ENCODE measurements at regions not wholly inside any gene's neighbourhood (a gene's known extent, or its start where the extent isn't known, plus 50 kb on each side); places are given as distances from the start of the nearest gene placed in this dataset.

DNA sequence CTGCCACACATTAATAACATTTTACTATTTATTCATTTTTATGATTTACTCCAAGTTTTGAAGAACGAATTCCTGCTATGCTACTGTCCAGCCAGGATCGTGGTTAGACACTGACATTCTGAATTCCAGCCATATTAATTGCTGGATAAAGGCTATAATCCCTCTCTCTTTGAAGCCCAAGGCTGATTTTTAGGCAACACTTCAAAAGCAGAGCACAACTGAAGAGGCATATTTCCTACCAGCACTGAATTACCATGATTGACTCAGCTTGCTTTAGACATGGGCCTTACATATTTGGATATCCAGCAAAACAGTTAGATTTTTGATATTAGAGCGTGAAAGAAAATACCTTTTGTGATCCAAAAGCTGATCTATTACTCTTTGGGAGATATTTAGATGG is 205.0 kb downstream of the ZIC1 start:
- POLR2A ChIA-PET, result no interaction called here
- H3K4me1 Mint-ChIP-seq (ENCODE audit: low read depth), result no peaks in the 10 kb centered on the region
- H3K27me3 Mint-ChIP-seq (ENCODE audit: low read depth), result no peaks in the 10 kb centered on the region
- ATAC-seq (no peak), DNase-seq (no peak)
- no peak overlapping the region for H3K4me3 Mint-ChIP-seq
- H3K36me3 Mint-ChIP-seq (ENCODE audit: low read depth), result no peaks in the 10 kb centered on the region
- CTCF ChIA-PET, result no interaction called here
- H3K9me3 Mint-ChIP-seq (ENCODE audit: insufficient read depth), result no peaks in the 10 kb centered on the region
- no peak overlapping the region for H3K27ac Mint-ChIP-seq

DNA sequence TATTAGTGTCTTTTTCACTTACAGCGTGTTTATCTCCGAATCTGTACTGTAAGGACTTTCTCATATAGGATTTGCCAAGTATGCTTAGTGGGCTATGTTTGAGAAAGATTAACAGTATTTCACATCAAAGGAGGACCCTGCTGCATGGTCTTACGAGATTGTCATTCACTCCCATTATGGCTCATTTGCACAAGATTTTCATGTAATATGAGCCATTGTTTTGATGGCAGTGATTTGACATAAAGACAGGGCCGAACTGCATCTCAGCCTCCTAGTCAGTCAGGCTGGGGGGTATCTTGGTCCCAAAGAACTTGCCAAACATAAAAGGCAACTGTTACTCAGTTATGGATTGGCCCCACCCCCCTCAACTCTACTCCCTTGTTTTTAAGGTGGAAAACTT is 205.9 kb downstream of the ZIC1 start:
- DNase-seq (no peak), ATAC-seq (no peak)
- POLR2A ChIA-PET, result no interaction called here
- Mint-ChIP-seq H3K9me3 (ENCODE audit: insufficient read depth) (no peaks in the 10 kb centered on the region), H3K4me3 (no peak overlapping the region), H3K4me1 (ENCODE audit: low read depth) (no peaks in the 10 kb centered on the region), H3K27me3 (ENCODE audit: low read depth) (no peaks in the 10 kb centered on the region), H3K36me3 (ENCODE audit: low read depth) (no peaks in the 10 kb centered on the region), H3K27ac (no peak overlapping the region)
- CTCF ChIA-PET, result no interaction called here

DNA sequence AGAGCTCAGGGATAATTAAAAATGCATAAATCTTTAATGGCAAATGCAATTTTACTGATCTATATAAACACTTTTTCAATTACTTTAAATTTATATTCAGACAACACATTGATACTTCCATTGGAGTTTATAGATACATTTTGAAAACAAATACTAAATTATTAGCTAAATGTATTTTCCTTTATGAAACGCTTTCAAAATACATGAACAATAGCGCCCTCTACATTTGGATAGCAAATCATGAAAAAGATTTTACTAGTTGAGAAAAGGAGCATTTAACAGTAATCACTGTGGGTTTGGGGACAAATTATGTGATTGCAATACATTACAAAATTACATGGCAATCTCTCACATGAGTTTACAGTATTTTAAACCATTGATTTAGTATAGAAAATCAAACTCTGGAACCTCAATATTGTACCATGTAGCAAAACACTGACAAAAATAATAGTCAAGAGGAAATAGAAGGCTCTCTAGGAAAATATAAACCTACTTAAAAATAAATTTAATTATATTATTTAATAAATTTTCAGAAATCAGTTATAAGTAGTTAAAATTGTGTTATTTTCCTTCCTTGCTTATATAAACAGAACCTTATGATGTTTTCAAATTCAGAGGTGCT is 207.9 kb downstream of the ZIC1 start:
- no peak overlapping the region for H3K27ac Mint-ChIP-seq
- H3K36me3 Mint-ChIP-seq (ENCODE audit: low read depth), result no peaks in the 10 kb centered on the region
- H3K9me3 Mint-ChIP-seq (ENCODE audit: insufficient read depth), result no peaks in the 10 kb centered on the region
- H3K4me1 Mint-ChIP-seq (ENCODE audit: low read depth), result no peaks in the 10 kb centered on the region
- no peak overlapping the region for H3K4me3 Mint-ChIP-seq
- ATAC-seq (no peak), DNase-seq (no peak)
- ChIA-PET CTCF (no interaction called here), POLR2A (no interaction called here)
- H3K27me3 Mint-ChIP-seq (ENCODE audit: low read depth), result no peaks in the 10 kb centered on the region

DNA sequence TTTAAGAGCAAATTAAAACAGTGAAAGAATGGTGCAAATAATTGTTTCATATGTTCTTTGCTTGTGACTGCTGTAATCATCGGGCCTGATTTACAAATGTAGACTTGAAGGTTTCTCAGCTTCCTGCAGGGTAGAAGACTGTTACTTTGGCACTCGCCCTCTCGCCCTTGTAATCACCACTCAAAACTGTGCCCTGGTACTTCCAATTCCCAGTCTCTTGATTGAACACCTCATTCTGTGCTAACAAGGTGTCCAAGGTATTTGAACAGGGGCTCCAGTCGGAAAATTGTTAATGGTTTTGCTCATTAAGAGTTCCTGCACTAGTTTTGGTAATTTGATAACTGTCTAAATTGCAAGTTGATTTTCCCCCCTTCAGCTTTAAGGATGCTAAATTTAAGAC is 209.5 kb downstream of the ZIC1 start:
- POLR2A ChIA-PET, result no interaction called here
- H3K27ac Mint-ChIP-seq, result no peak overlapping the region
- H3K9me3 Mint-ChIP-seq (ENCODE audit: insufficient read depth), result no peaks in the 10 kb centered on the region
- no peaks in the 10 kb centered on the region for H3K27me3 Mint-ChIP-seq (ENCODE audit: low read depth)
- H3K4me1 Mint-ChIP-seq (ENCODE audit: low read depth), result no peaks in the 10 kb centered on the region
- CTCF ChIA-PET, result no interaction called here
- no peak overlapping the region for H3K4me3 Mint-ChIP-seq
- DNase-seq (no peak), ATAC-seq (no peak)
- H3K36me3 Mint-ChIP-seq (ENCODE audit: low read depth), result no peaks in the 10 kb centered on the region

DNA sequence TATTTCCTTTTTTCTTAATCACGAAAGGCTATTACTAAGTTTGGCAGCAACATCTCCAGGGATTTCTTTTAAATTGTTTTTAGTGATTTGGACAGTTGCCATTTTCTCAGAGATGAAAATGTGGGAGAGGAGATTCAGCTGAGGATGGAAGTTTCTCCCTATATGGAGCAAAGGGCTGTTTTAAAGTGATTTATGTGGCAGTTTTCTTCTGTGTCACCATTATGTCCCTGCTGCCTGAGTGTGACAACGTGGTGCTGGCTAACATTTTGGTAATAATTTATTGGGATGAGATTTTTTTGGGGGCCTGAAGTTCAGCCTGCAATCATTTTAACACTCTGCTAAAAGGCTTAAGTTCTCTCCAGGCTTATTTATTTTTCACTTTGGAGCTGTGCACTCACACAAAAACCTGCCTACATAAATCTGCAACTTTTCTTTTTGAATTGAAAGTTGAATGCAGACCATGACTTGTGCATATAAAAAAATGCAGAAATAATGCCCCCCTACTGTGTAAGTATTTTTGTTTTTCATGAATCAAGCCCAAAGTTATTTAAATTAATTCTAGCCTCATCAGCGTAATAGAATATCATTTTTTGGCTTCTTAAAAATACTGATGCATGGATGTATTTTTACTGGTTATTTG is 210.9 kb downstream of the ZIC1 start:
- DNase-seq (no peak), ATAC-seq (no peak)
- Mint-ChIP-seq H3K27ac (no peak overlapping the region), H3K36me3 (ENCODE audit: low read depth) (no peaks in the 10 kb centered on the region), H3K9me3 (ENCODE audit: insufficient read depth) (no peaks in the 10 kb centered on the region), H3K4me3 (no peak overlapping the region), H3K4me1 (ENCODE audit: low read depth) (no peaks in the 10 kb centered on the region), H3K27me3 (ENCODE audit: low read depth) (no peaks in the 10 kb centered on the region)
- ChIA-PET POLR2A (no interaction called here), CTCF (no interaction called here)

DNA sequence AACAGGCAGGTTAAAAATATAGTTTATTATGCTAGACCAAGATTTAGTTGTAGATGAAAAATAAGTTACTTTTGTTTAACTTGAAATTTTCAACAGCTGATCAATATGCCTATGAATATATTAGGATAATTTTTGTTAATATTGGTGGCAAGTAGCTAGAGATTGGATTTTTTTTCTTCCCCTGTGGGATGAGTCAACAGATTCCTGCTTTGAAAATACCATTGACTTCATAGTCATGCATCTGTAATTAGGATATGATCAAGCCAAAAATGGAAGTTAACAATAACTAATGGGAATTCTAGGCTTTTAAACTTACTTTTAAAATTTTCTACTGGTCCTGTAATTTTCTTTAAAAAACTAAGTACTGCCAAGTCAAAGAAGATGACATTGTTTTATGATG is 211.7 kb downstream of the ZIC1 start:
- no peak overlapping the region for H3K27ac Mint-ChIP-seq
- DNase-seq, result no peak
- CTCF ChIA-PET, result no interaction called here
- H3K9me3 Mint-ChIP-seq (ENCODE audit: insufficient read depth), result no peaks in the 10 kb centered on the region
- no peaks in the 10 kb centered on the region for H3K36me3 Mint-ChIP-seq (ENCODE audit: low read depth)
- no peaks in the 10 kb centered on the region for H3K27me3 Mint-ChIP-seq (ENCODE audit: low read depth)
- no peak for ATAC-seq
- H3K4me1 Mint-ChIP-seq (ENCODE audit: low read depth), result no peaks in the 10 kb centered on the region
- no peak overlapping the region for H3K4me3 Mint-ChIP-seq
- POLR2A ChIA-PET, result no interaction called here

DNA sequence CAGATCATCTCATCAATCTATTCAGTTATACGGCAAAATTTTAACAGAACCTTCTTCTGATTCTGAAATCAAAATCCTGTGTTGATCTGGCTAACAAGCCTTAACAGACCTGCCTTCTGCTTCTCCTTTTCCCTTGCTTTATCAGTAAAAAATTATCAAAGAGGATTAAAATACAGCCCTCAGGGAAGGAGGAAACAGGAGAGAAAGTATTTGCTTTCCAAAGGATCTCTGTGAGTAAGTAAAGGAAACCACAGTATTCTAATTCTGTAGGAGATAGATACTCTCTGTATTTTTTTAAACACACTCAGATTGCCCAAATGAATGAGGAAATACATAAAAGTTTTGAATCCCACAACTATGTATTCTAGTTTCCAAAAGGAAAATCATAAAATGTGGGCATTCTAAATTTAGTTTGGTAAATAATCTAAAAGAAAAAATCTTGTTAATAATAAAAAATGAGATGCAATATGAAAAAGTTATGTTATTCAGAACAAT is 221.8 kb downstream of the ZIC1 start:
- Mint-ChIP-seq H3K27me3 (ENCODE audit: low read depth) (no peaks in the 10 kb centered on the region), H3K36me3 (ENCODE audit: low read depth) (no peaks in the 10 kb centered on the region), H3K4me1 (ENCODE audit: low read depth) (no peaks in the 10 kb centered on the region), H3K4me3 (no peak overlapping the region), H3K9me3 (ENCODE audit: insufficient read depth) (peaks cover 11% of the 10 kb centered on the region), H3K27ac (no peak overlapping the region)
- ChIA-PET CTCF (no interaction called here), POLR2A (no interaction called here)
- ATAC-seq (no peak), DNase-seq (no peak)

DNA sequence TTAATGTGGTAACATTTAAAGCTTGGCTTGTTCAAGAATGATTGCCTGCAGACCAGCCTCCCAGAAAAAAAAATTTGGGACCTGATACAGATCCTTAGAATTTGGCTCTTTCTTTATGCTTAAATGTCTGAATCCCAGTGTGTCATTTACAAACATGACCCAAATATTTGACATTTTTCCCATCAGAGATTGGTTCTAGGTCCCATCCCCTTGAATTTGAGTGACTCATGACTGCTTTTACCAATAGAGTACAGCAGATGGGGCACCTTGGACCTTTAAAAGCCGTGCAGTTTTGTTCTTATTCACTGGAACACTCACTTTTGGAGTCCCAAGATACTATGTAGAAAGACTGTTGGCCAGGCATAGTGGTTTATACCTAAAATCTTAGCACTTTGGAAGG is 231.6 kb downstream of the ZIC1 start:
- Mint-ChIP-seq H3K27me3 (ENCODE audit: low read depth) (no peaks in the 10 kb centered on the region), H3K9me3 (ENCODE audit: insufficient read depth) (peaks cover 1% of the 10 kb centered on the region), H3K36me3 (ENCODE audit: low read depth) (no peaks in the 10 kb centered on the region), H3K4me3 (no peak overlapping the region), H3K4me1 (ENCODE audit: low read depth) (no peaks in the 10 kb centered on the region), H3K27ac (no peak overlapping the region)
- POLR2A ChIA-PET, result no interaction called here
- ATAC-seq, result no peak
- CTCF ChIA-PET, result no interaction called here
- DNase-seq, result no peak

DNA sequence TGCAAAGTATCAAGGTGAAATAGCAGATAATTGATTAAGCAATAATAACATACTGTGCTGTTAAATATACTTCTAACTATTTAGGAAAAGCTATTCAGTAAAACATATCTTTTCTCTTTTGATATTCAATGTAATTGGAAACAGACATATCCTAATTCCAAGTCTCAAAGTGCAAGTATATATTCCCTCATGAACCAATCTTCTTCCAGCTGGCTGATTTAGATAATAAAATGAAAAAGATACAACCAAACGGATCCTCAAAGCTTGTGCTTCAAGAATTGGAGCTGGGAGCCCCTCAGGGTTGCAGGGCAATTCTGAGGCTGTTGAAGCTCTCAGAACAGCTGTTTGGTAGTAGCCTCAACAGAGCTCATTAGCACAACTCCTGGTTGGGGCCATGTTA is 236.6 kb downstream of the ZIC1 start:
- H3K27ac Mint-ChIP-seq, result no peak overlapping the region
- POLR2A ChIA-PET, result no interaction called here
- peaks cover 6% of the 10 kb centered on the region for H3K9me3 Mint-ChIP-seq (ENCODE audit: insufficient read depth)
- no peak for DNase-seq
- H3K4me3 Mint-ChIP-seq, result no peak overlapping the region
- no peak for ATAC-seq
- no peaks in the 10 kb centered on the region for H3K27me3 Mint-ChIP-seq (ENCODE audit: low read depth)
- no peaks in the 10 kb centered on the region for H3K36me3 Mint-ChIP-seq (ENCODE audit: low read depth)
- CTCF ChIA-PET, result no interaction called here
- no peaks in the 10 kb centered on the region for H3K4me1 Mint-ChIP-seq (ENCODE audit: low read depth)

DNA sequence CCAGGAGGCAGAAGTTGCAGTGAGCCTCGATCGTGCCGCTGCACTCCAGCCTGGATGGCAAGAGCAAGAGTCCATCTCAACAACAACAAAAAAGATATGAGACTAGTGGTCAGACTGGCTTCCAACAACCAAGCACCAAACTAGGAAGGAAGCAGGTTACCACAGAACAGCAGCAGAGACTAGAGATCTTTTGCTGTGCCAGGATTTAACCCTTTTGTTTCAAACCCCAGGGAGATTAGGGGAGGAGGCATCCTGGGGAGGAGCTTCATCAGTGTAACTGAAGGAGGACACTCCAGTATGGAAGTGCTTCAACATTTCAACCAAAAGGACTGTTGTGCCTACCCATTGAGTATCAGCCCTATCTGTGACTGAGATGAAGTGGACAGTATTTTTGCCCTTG is 240.3 kb downstream of the ZIC1 start:
- no peaks in the 10 kb centered on the region for H3K27me3 Mint-ChIP-seq (ENCODE audit: low read depth)
- no peak for ATAC-seq
- H3K9me3 Mint-ChIP-seq (ENCODE audit: insufficient read depth), result peaks cover 6% of the 10 kb centered on the region
- no peak overlapping the region for H3K4me3 Mint-ChIP-seq
- CTCF ChIA-PET, result no interaction called here
- H3K27ac Mint-ChIP-seq, result no peak overlapping the region
- POLR2A ChIA-PET, result no interaction called here
- DNase-seq, result no peak
- H3K36me3 Mint-ChIP-seq (ENCODE audit: low read depth), result no peaks in the 10 kb centered on the region
- H3K4me1 Mint-ChIP-seq (ENCODE audit: low read depth), result no peaks in the 10 kb centered on the region

DNA sequence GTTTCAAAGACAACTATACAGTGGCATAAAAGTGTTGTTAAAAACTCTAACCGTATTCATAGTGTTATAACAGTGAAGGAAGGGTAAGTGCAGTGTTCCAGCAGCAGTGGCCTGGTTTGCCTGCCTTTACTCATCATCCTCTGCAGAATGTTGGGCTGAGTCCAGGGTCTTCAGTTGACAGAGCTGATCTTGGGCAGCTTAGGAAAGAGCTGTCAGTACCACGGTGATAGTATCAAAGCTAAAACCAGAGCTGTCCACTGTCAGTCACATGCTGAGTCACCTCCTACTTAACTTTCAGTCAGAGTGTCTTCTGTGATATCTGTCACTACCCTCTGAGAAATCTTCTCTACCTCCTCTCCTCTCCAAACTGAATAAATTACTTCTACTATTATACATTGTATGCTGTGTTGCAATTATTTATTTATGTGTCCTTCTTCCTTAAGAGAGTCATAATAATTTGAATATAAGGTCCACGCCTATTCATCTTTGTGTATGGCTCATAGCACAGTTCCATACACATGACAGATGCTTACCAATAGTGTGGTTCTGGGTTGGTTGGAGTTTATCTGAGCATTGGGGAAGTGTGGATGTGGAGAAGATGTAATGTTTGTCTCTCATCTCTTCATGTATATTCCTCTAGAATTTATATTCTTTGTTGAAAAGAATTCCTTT is 242.1 kb downstream of the ZIC1 start:
- ATAC-seq, result no peak
- H3K4me1 Mint-ChIP-seq (ENCODE audit: low read depth), result no peaks in the 10 kb centered on the region
- H3K36me3 Mint-ChIP-seq (ENCODE audit: low read depth), result no peaks in the 10 kb centered on the region
- no peak overlapping the region for H3K4me3 Mint-ChIP-seq
- H3K27ac Mint-ChIP-seq, result no peak overlapping the region
- CTCF ChIA-PET, result no interaction called here
- DNase-seq, result no peak
- peaks cover 6% of the 10 kb centered on the region for H3K9me3 Mint-ChIP-seq (ENCODE audit: insufficient read depth)
- H3K27me3 Mint-ChIP-seq (ENCODE audit: low read depth), result no peaks in the 10 kb centered on the region
- POLR2A ChIA-PET, result no interaction called here

DNA sequence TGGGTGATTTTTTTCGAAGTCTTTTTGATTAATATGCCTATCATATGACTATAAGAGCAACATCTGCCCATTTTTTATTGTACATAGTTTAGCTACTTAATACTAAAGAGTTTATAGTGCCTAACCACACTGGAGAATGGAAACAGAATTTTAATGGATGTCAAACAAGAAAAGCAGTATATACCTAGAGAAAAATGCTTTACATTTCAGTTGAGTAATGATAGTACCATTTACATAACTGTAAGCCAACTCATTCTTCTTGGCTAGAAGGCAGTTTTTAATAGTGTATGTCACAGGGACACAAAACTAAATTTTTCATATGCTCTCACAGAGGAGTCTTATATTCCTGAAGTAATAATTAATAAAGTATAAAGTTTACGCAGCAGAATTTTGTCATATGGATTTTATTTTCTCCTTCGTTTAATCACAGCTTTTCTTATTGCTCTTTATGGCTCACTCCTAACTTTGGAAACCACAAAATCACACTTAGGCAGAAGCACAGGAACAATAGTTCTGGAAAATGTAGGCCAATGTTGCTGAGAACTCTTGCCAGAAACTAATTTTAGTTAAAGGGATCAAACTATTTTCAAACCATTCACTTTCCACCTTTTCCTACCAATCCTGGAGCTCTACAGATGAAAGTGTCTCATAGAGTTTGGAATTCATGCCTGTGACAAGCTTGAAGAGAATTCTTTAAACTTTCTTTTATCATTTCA is 243.6 kb downstream of the ZIC1 start:
- H3K4me3 Mint-ChIP-seq, result no peak overlapping the region
- ChIA-PET POLR2A (no interaction called here), CTCF (no interaction called here)
- peaks cover 4% of the 10 kb centered on the region for H3K9me3 Mint-ChIP-seq (ENCODE audit: insufficient read depth)
- no peaks in the 10 kb centered on the region for H3K4me1 Mint-ChIP-seq (ENCODE audit: low read depth)
- ATAC-seq, result no peak
- H3K27me3 Mint-ChIP-seq (ENCODE audit: low read depth), result no peaks in the 10 kb centered on the region
- no peaks in the 10 kb centered on the region for H3K36me3 Mint-ChIP-seq (ENCODE audit: low read depth)
- no peak for DNase-seq
- H3K27ac Mint-ChIP-seq, result no peak overlapping the region

Data from activated CD8-positive, alpha-beta T cell treated with anti-CD3 and anti-CD28 coated beads, Interleukin-2, amount 10 ng/mL, durations not matched to agents 7 days and 5 days (primary cell).